Fibroblast of villous mesenchyme (primary cell): ENCODE measurements at regions not wholly inside any gene's neighbourhood (a gene's known extent, or its start where the extent isn't known, plus 50 kb on each side); places are given as distances from the start of the nearest gene placed in this dataset.
"Not testable (repeated sequence)": the region's sequence is repeated elsewhere in the genome, so short reads cannot be mapped to it uniquely, and the experiment has no call there.

ENCODE experiments used
- DNase-seq: peaks from one replicate; pipeline ENCODE4 v3.0.0-alpha.2; 2010; ENCODE audit warnings: low read depth
- H3K4me3 ChIP-seq: 2 replicates; pipeline ENCODE4 v1.5.1; 2011; ENCODE audit warnings: low read depth, mild to moderate bottlenecking, low read length
- CTCF ChIP-seq: IDR thresholded peaks from 2 replicates; pipeline ENCODE4 v1.5.1; 2012; ENCODE audit warnings: low read depth, mild to moderate bottlenecking, low read length; ENCODE audit not compliant: insufficient read depth

GRCh38 chr9:89943728-89944127, 338.9 kb downstream of the GADD45G start:
- H3K4me3 ChIP-seq: no peak overlapping the region
- TF ChIP-seq CTCF: no peak
- no peak for DNase-seq

- TF ChIP-seq CTCF: peak; percentile 27
- H3K4me3 ChIP-seq: no peak overlapping the region
- DNase-seq: no peak
Observed at GRCh38 chr9:89945133-89945532, 340.3 kb downstream of the GADD45G start.

- DNase-seq: no peak
- no peak for TF ChIP-seq CTCF
- H3K4me3 ChIP-seq: no peak overlapping the region
Observed at GRCh38 chr9:89946741-89947140, 341.9 kb downstream of the GADD45G start.

- DNase-seq: no peak
- TF ChIP-seq CTCF: no peak
- H3K4me3 ChIP-seq: no peak overlapping the region
Observed at GRCh38 chr9:89949111-89949510, 344.3 kb downstream of the GADD45G start.

GRCh38 chr9:89951675-89952074, 346.9 kb downstream of the GADD45G start:
- H3K4me3 ChIP-seq: no peak overlapping the region
- TF ChIP-seq CTCF: no peak
- peak; percentile 33 for DNase-seq

GRCh38 chr9:89952401-89952800, 347.6 kb downstream of the GADD45G start:
- no peak for DNase-seq
- no peak overlapping the region for H3K4me3 ChIP-seq
- TF ChIP-seq CTCF: no peak

- not testable (repeated sequence) for DNase-seq, H3K4me3 ChIP-seq
Observed at GRCh38 chr9:89953263-89953662, 348.5 kb downstream of the GADD45G start.
